ENCODE measurements at regions not wholly inside any gene's neighbourhood (a gene's known extent, or its start where the extent isn't known, plus 50 kb on each side); places are given as distances from the start of the nearest gene placed in this dataset.

DNA sequence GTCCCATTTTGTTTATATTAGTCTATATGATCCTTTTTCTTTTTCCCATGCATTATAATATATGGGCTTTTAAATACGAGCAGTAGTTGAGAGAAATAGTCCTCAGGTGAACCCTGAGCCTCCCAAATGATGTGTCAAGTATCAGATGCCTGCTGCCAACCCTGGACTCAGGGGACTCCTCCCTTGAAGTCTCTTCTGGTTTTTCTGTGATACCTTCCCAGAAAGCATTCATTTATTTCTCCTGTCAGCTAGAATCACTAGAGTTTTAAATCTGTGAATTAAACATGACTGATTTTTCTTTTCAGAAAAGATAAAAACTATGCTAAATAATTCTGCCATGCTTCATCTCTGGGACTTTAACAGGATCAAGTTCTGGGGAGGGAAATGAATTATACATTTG is 184.6 kb downstream of the LIG4 start:
- TF ChIP-seq CTCF (conservative IDR thresholded peaks at IDR 0.05) (no peak), ZFX (IDR thresholded peaks at IDR 0.05) (no peak)
- H3K27ac ChIP-seq = no peak overlapping the region

DNA sequence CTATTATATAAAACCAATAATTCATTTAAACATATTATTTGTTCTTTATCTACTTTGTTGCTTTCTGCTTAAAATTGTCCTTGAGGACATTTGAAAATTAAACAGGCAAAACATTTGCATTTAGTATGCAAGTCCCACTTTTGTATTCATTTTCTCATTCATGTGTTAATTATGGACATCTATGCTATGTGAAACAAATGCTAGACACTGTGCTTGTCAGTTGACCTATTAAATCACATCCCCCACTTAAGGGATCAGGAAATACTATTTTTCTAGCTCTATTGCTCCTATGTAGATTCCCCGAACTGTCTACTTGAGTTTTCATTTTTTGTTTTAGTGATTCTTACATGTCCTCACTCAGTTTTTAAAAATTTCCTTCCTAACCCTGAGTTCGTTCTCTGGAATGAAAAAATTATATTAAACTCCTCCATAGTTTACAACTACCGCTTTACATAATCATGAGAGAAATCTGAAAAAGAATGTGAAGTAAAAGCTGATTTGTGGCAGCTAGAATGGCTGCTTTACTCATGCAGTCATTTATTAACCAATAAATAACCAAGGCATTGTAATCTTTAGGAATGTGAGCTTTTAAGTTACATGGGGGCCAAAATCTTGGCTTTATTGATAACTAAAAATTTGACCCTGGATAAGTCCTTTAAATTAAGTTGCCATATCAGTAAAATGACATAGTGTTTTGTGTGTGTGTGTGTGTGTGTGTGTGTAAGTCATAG is 188.5 kb downstream of the LIG4 start:
- H3K27ac ChIP-seq = no peak overlapping the region
- TF ChIP-seq ZFX (IDR thresholded peaks at IDR 0.05) (no peak), CTCF (conservative IDR thresholded peaks at IDR 0.05) (no peak)

- TF ChIP-seq CTCF (conservative IDR thresholded peaks at IDR 0.05) = no peak
- TF ChIP-seq ZFX (IDR thresholded peaks at IDR 0.05) = no peak
- no peak overlapping the region for H3K27ac ChIP-seq
Observed at GRCh38 chr13:108020027-108020426, 195.3 kb downstream of the LIG4 start.

GRCh38 chr13:108018371-108018870 is 196.9 kb downstream of the LIG4 start:
- TF ChIP-seq ZFX (IDR thresholded peaks at IDR 0.05) (no peak), CTCF (conservative IDR thresholded peaks at IDR 0.05) (no peak)
- no peak overlapping the region for H3K27ac ChIP-seq

DNA sequence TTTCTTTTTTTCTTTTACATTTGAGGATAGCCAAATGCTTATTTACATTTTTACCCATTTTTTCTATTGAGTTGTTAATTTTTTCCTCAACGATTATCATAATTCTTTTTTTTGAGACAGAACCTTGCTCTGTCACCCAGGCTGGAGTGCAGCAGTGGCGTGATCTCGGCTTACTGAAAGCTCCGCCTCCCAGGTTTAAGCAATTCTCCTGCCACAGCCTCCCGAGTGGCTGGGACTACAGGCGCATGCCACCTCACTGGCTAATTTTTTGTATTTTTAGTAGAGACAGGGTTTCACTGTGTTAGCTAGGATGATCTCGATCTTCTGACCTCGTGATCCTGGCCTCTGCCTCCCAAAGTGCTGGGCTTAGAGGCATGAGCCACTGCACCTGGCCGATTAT is 208.7 kb downstream of the LIG4 start:
- TF ChIP-seq CTCF (conservative IDR thresholded peaks at IDR 0.05) (no peak), ZFX (IDR thresholded peaks at IDR 0.05) (no peak)
- H3K27ac ChIP-seq = no peak overlapping the region

- no peak for TF ChIP-seq ZFX (IDR thresholded peaks at IDR 0.05)
- TF ChIP-seq CTCF (conservative IDR thresholded peaks at IDR 0.05) = no peak
Observed at GRCh38 chr13:108005231-108005630, 210.1 kb downstream of the LIG4 start.

DNA sequence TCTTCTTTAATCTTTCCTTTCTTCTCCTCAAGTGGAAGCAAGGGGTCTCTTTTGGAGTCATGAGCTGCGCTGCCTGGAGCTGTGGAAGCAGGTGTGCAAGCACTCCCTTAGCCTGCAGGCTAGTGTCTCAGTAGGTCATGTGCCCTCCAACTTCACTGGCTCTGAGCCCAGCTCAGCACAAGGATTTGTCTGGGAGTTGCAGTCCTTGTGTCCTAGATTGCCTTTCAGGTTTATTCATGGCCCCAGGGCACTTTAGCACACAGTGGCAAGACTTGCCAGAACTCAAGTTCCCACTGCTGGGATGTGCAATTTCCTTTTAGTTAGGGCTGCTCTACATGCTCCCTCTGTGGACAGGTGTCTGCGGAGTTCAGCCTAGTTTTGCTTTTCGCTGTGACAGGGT is 211.7 kb downstream of the LIG4 start:
- TF ChIP-seq CTCF (conservative IDR thresholded peaks at IDR 0.05) (no peak), ZFX (IDR thresholded peaks at IDR 0.05) (no peak)
- H3K27ac ChIP-seq = no peak overlapping the region

More at GRCh38 chr13:108005231-108005630, 210.1 kb downstream of the LIG4 start:
- H3K27ac ChIP-seq = no peak overlapping the region

Data from C4-2B (cell line).